Keratinocyte (primary cell): ENCODE measurements at regions not wholly inside any gene's neighbourhood (a gene's known extent, or its start where the extent isn't known, plus 50 kb on each side); places are given as distances from the start of the nearest gene placed in this dataset.

ENCODE experiments used
- DNase-seq: peaks from one replicate; pipeline ENCODE4 v3.0.0-alpha.2; 2011; ENCODE audit warnings: low read depth, missing footprints, low spot score
- FAIRE-seq: peaks from 2 replicates; lab custom pipeline; 2011; peaks lifted over from hg19 to GRCh38; lab: Jason Lieb, UNC
- H2AFZ ChIP-seq: 2 replicates; pipeline ENCODE4 v1.6.0; 2012; ENCODE audit warnings: low read length, control low read depth, inconsistent platforms; ENCODE audit not compliant: control insufficient read depth
- H3K27ac ChIP-seq: 2 replicates; pipeline ENCODE4 v1.5.1; 2011; ENCODE audit warnings: low read length; ENCODE audit not compliant: control insufficient read depth, insufficient read depth
- H3K27me3 ChIP-seq: 3 replicates; pipeline ENCODE4 v1.6.0; 2011; ENCODE audit warnings: low read length; ENCODE audit not compliant: control insufficient read depth, insufficient read depth; ENCODE audit errors: extremely low read depth
- H3K36me3 ChIP-seq, 2 experiments: 2 replicates in 1 of 2; 3 replicates in 1 of 2; pipeline ENCODE4 v1.5.1; 2011; ENCODE audit warnings: low read length in 2 of 2, mild to moderate bottlenecking in 1 of 2; ENCODE audit not compliant: control insufficient read depth in 2 of 2, insufficient read depth in 2 of 2; ENCODE audit errors: extremely low read depth in 1 of 2
- H3K4me1 ChIP-seq: 3 replicates; pipeline ENCODE4 v1.5.1; 2011; ENCODE audit warnings: low read length; ENCODE audit not compliant: control insufficient read depth, insufficient read depth; ENCODE audit errors: extremely low read depth
- H3K4me2 ChIP-seq: 3 replicates; pipeline ENCODE4 v1.6.0; 2011; ENCODE audit warnings: low read depth, low read length; ENCODE audit not compliant: control insufficient read depth, insufficient read depth; ENCODE audit errors: extremely low read depth
- H3K4me3 ChIP-seq, 3 experiments: fragments of 200-600 bp in 1 of 3; sonication (generic) in 1 of 3; 2 replicates in 2 of 3; 3 replicates in 1 of 3; pipeline ENCODE4 v1.5.1; 2011 to 2016; ENCODE audit warnings: low read length in 3 of 3, mild to moderate bottlenecking in 3 of 3, control low read depth in 2 of 3, inconsistent platforms in 1 of 3, low read depth in 1 of 3, mixed read lengths in 1 of 3, mixed run types in 1 of 3, moderate library complexity in 1 of 3; ENCODE audit not compliant: control insufficient read depth in 2 of 3, insufficient read depth in 2 of 3; ENCODE audit errors: extremely low read depth in 1 of 3
- H3K79me2 ChIP-seq: 2 replicates; pipeline ENCODE4 v1.6.0; 2012; ENCODE audit warnings: low read length; ENCODE audit not compliant: control insufficient read depth, insufficient read depth
- H3K9ac ChIP-seq: 3 replicates; pipeline ENCODE4 v1.6.0; 2011; ENCODE audit warnings: low read length; ENCODE audit not compliant: control insufficient read depth, insufficient read depth; ENCODE audit errors: extremely low read depth
- H3K9me1 ChIP-seq: 3 replicates; pipeline ENCODE4 v1.6.0; 2011; ENCODE audit warnings: low read length; ENCODE audit not compliant: control insufficient read depth, insufficient read depth; ENCODE audit errors: extremely low read depth
- H3K9me3 ChIP-seq: 2 replicates; pipeline ENCODE4 v1.5.1; 2012; ENCODE audit warnings: low read depth, low read length; ENCODE audit not compliant: control insufficient read depth
- H4K20me1 ChIP-seq: 3 replicates; pipeline ENCODE4 v1.6.0; 2011; ENCODE audit warnings: low read length; ENCODE audit not compliant: control insufficient read depth, insufficient read depth; ENCODE audit errors: extremely low read depth
- EZH2 ChIP-seq: IDR thresholded peaks from one replicate; pipeline ENCODE4 v1.6.1; 2012; ENCODE audit warnings: inconsistent platforms, mild to moderate bottlenecking, low read length, moderate library complexity
- dilution Hi-C: fragments of 300-500 bp; cut with MboI; formaldehyde crosslinking; loops from one replicate; pipeline ENCODE4 v1.7.0; 2020; ENCODE audit warnings: low sequenced_read_pairs; ENCODE audit not compliant: extremely low pct_ligation_motif_present
- TF ChIP-seq, protein P1 (sequence below), 3 experiments: IDR thresholded peaks in 1 of 3; conservative IDR thresholded peaks in 1 of 3; optimal IDR thresholded peaks in 1 of 3; 2 replicates in 2 of 3; 3 replicates in 1 of 3; pipeline versions ENCODE3 to v1.5.1; 2011; ENCODE audit warnings: low read length in 3 of 3, mild to moderate bottlenecking in 3 of 3, moderate library complexity in 2 of 3, control low read depth in 1 of 3, inconsistent platforms in 1 of 3; ENCODE audit not compliant: insufficient read depth in 2 of 3; ENCODE audit errors: extremely low read depth in 1 of 3

GRCh38 chr4:124993838-124994237, 281.3 kb upstream of the ANKRD50 start:
- Histone ChIP-seq H3K4me2 (no peak overlapping the region), H3K9me3 (no peaks in the 10 kb centered on the region), H3K27ac (no peak overlapping the region), H3K79me2 (no peaks in the 10 kb centered on the region), H3K9me1 (no peaks in the 10 kb centered on the region), H2AFZ (no peak overlapping the region), H3K36me3 (no peaks in the 10 kb centered on the region), H3K4me3 (no peak overlapping the region), H3K9ac (no peak overlapping the region), H3K27me3 (no peaks in the 10 kb centered on the region), H4K20me1 (no peaks in the 10 kb centered on the region), H3K4me1 (no peaks in the 10 kb centered on the region)
- no peak for TF ChIP-seq EZH2
- TF ChIP-seq, protein P1, sequence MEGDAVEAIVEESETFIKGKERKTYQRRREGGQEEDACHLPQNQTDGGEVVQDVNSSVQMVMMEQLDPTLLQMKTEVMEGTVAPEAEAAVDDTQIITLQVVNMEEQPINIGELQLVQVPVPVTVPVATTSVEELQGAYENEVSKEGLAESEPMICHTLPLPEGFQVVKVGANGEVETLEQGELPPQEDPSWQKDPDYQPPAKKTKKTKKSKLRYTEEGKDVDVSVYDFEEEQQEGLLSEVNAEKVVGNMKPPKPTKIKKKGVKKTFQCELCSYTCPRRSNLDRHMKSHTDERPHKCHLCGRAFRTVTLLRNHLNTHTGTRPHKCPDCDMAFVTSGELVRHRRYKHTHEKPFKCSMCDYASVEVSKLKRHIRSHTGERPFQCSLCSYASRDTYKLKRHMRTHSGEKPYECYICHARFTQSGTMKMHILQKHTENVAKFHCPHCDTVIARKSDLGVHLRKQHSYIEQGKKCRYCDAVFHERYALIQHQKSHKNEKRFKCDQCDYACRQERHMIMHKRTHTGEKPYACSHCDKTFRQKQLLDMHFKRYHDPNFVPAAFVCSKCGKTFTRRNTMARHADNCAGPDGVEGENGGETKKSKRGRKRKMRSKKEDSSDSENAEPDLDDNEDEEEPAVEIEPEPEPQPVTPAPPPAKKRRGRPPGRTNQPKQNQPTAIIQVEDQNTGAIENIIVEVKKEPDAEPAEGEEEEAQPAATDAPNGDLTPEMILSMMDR (optimal IDR thresholded peaks at IDR 0.05 in 1 of 3, IDR thresholded peaks at IDR 0.05 in 1 of 3, conservative IDR thresholded peaks at IDR 0.05 in 1 of 3; ENCODE audit: extremely low read depth in 1 of 3, insufficient read depth in 2 of 3, low read length in 3 of 3) = no peak
- no peak for FAIRE-seq
- DNase-seq = no peak
- dilution Hi-C loops = no loop called here

GRCh38 chr4:124990398-124990797, 277.9 kb upstream of the ANKRD50 start:
- Histone ChIP-seq H3K9me3 (no peaks in the 10 kb centered on the region), H3K27me3 (no peaks in the 10 kb centered on the region), H3K27ac (no peak overlapping the region), H3K9ac (no peak overlapping the region), H3K4me3 (no peak overlapping the region), H4K20me1 (no peaks in the 10 kb centered on the region), H3K4me1 (no peaks in the 10 kb centered on the region), H3K36me3 (no peaks in the 10 kb centered on the region), H3K4me2 (no peak overlapping the region), H2AFZ (no peak overlapping the region), H3K9me1 (no peaks in the 10 kb centered on the region), H3K79me2 (no peaks in the 10 kb centered on the region)
- dilution Hi-C loops = no loop called here
- DNase-seq (no peak), FAIRE-seq (no peak)
- TF ChIP-seq EZH2 = no peak
- TF ChIP-seq, protein P1 (optimal IDR thresholded peaks at IDR 0.05 in 1 of 3, IDR thresholded peaks at IDR 0.05 in 1 of 3, conservative IDR thresholded peaks at IDR 0.05 in 1 of 3; ENCODE audit: extremely low read depth in 1 of 3, insufficient read depth in 2 of 3, low read length in 3 of 3) = no peak
